ENCODE measurements at regions not wholly inside any gene's neighbourhood (a gene's known extent, or its start where the extent isn't known, plus 50 kb on each side); places are given as distances from the start of the nearest gene placed in this dataset.
A peak's percentile ranks its signal among the peaks of the same experiment; 100 is the strongest.

GRCh38 chr13:31895691-31896090, 135.9 kb upstream of the FRY start:
- DNase-seq: no peak

- DNase-seq: no peak
These were observed 135.1 kb upstream of the FRY start for GRCh38 chr13:31896427-31896826.

GRCh38 chr13:31898378-31899071, 133.0 kb upstream of the FRY start:
- DNase-seq: no peak

DNA sequence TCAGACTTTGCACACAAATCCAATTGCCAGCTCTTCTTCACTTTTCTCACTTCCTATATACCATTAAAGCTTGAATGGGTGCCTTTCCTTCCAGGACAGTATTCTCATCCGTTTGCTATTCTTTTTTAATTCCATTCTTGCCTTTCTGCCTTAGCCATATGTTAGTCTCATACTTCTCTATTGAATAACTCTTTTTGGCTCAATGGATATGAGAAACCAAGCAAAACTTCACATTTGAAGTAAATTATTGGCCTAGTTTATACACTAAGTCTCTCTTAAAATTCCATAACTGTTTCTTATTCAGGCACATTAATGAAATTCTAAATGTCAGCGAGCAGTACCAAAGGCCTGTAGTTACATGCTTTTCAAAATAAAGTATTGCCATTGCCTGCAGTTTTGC, 129.6 kb upstream of the FRY start:
- DNase-seq: no peak

DNA sequence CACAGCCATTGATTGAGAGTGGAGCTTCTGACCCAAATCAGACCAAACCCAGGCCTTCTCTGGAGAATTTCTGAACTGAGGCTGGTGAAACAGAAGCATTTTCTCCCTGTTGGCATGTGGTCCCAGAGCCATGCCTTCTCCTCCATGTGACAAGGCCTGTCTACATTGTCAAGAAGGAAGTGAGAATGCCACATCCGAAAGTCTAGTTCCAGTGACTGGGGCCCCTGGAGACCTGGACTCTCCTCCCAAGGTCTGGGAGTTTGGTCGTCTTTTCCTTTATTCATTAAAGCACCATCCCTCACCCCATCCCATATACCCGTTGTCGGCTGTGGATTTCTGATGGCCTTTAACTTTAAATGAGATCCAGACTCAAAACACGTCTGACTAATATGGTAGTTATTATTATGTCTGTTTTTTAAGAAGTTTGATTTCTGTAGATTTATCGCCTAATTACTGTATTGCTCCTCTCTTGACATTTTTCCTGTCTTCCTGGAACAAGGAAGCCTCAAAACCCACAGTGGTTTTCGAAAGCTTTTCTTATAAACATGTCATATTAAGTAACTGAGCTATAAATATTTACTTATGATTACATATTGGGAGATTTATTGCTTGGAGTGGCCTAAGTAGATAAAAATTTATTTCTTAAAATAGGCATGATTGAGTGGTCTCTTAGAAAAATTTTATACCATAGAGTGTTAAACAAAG, 128.3 kb upstream of the FRY start:
- DNase-seq: no peak

- no peak for DNase-seq
These were observed 126.4 kb upstream of the FRY start for GRCh38 chr13:31904941-31905824.

- peak in 12 of 56 donors; percentile 3 to 46 (median 12) for DNase-seq
These were observed 125.6 kb upstream of the FRY start for GRCh38 chr13:31905961-31906360.

DNA sequence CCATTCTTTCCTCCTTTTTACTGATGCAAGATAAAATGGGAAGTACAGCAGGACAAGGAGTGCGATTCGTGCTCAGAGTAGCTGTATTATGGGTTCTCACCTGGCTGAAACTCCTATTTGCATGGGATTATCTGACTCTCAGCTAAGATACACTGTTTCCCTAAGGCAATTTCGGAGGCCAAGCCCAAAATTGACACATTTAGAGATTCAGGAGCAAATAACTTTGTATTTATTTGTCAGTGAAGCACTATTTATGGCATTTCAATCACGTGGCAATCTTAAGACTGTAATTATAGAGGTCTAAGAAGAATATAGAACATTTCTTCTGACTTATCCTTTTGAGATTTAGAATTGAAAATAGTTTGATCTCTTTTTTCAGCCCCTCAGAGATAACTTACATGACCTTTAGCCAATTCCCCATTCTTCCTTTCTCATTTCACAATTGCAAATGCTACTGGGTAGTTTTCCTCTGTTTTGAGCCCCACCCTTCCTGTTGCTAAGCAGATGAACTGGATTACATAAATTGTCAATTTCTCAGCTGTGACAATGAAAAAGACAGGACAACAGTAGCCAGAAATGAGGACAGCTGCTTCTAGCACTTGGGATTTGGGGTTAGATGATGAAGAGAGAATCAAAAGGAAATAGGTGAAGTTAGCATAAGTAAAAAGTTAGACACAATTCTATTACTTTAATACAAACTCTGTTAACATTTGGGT, 122.7 kb upstream of the FRY start:
- DNase-seq: no peak

DNA sequence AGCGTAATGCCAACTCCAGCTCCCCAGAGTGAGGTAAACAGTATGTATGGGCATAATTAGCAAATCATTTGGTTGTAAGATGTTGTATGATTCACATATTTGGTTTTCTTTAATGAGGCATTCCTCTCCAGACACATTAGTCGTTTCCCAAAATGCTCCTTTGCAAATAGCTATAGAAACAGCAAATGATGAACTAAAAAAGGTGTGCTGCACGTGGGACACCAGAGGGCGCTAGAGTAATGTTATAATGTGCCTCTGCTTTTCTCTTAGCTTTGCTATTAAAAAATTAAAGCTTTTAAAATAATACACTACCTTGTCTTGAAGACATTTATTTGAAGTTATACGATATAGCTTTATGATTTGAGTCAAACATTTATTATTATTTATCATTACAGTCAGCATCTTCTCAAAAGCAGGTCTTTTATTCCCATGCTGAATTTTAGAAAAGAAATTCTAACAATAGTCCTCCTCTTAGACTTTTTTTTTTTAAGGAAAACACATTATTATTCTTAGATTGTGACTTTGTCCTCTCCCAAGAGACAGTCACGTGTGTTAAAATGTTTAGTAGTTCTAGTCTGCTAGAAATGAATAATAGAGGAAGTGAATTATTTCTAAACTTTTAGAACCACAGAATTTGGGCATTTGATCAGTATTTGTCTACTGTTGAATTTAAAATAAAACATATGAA, 121.6 kb upstream of the FRY start:
- DNase-seq: peak in 26 of 56 donors; percentile 1 to 72 (median 26)

- no peak for DNase-seq
These were observed 120.9 kb upstream of the FRY start for GRCh38 chr13:31910633-31911032.

DNA sequence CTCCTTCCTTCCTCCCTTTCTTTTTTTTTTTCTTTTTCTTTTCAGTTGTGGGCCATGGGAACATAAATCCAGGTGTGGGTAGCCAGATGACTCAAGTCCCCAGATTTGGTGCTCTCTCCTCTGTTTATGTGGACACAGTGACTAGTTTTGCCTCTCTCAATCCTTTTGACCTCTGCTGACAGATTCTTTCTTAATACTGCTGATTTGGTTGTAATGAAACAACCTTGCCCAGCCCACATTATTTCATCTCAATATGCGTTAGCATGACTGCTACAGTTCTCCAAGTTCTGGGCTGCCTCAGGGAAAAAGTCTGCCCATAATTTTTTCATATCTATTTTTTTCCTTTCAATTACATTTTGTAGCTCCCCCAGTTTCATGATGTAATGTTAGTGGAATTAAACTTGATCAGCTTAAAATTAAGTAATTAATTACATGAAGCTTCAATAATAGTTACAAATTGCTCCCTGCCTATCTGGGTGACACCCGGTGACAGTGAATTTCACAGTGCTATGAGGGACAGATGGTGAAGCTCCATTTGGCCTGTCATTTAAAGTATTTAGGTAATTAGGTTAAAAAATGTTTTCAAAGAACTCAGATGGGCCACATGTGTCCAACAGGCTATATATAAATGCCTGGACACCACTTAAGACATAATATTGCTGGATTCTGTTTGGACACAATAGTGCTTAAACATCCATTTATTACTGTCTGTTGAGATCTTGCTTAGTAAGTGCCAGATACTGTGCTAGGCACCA, 118.8 kb upstream of the FRY start:
- no peak for DNase-seq

GRCh38 chr13:31913459-31913858, 118.1 kb upstream of the FRY start:
- DNase-seq: no peak

GRCh38 chr13:31914843-31915242, 116.7 kb upstream of the FRY start:
- no peak for DNase-seq

- no peak for DNase-seq
These were observed 112.9 kb upstream of the FRY start for GRCh38 chr13:31918707-31919106.

GRCh38 chr13:31919241-31919640, 112.3 kb upstream of the FRY start:
- DNase-seq: no peak

- no peak for DNase-seq
These were observed 111.4 kb upstream of the FRY start for GRCh38 chr13:31919971-31920726.

DNA sequence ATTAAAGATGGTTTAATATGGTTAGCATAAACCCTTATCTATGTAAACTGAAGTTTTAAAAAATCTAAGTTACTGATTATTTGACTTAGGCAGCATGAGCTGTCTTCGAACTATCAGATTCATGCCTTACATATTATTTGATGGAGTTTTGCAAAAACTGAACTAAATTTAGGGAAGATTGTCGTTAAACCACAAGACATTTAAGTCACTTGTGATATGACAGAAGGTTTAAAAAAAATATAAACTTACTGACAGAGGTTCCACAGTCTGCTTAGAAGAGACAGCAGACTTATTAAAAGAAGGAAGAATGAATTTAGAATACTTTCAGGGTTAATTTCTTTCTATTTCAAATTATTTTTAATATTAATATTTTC, 110.9 kb upstream of the FRY start:
- DNase-seq: no peak

DNA sequence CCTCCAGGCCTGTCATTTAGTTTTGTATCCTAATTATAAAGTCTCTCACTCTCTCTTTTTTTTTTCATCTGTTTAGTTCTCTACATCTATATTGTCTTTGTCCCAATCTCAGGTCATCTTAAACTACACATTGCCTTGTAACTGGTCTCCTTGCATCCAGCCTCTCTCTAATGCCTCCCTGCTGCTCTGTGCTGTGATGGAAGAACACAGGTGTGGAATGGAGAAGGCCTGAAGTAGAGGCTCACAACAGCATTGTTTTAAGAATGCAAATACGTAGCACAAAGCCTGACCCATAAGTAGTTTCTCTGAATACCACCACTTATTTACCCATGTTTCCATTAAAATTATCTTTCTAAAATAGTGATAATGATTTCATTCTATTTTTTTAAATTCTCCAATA, 108.8 kb upstream of the FRY start:
- DNase-seq: no peak

GRCh38 chr13:31923134-31923763, 108.3 kb upstream of the FRY start:
- DNase-seq: no peak

Data from nucleus accumbens (tissue), 56 donors.